Brain microvascular endothelial cell (primary cell): ENCODE measurements at regions not wholly inside any gene's neighbourhood (a gene's known extent, or its start where the extent isn't known, plus 50 kb on each side); places are given as distances from the start of the nearest gene placed in this dataset.
A peak's percentile ranks its signal among the peaks of the same experiment; 100 is the strongest.
"Not testable (repeated sequence)": the region's sequence is repeated elsewhere in the genome, so short reads cannot be mapped to it uniquely, and the experiment has no call there.

Experiments used
- DNase-seq: peaks from one replicate; pipeline ENCODE4 v3.0.0-alpha.2; 2020
- H3K27ac ChIP-seq: fragments of 250-450 bp; sonication (Bioruptor Pico); 2 replicates; pipeline ENCODE4 v1.5.1; 2020; ENCODE audit warnings: mild to moderate bottlenecking, moderate library complexity
- H3K27me3 ChIP-seq: fragments of 250-450 bp; sonication (Bioruptor Pico); replicated peaks from 2 replicates; pipeline ENCODE4 v1.5.1; 2020; ENCODE audit warnings: mild to moderate bottlenecking
- H3K36me3 ChIP-seq: fragments of 250-450 bp; sonication (Bioruptor Pico); replicated peaks from 2 replicates; pipeline ENCODE4 v1.5.1; 2020; ENCODE audit warnings: mild to moderate bottlenecking
- H3K4me3 ChIP-seq: 2 replicates; pipeline ENCODE4 v1.5.1; 2011; ENCODE audit warnings: low read depth, mild to moderate bottlenecking, control low read depth, low read length, moderate library complexity
- CTCF ChIP-seq: IDR thresholded peaks from 2 replicates; pipeline ENCODE4 v1.5.1; 2011; ENCODE audit warnings: low read depth, mild to moderate bottlenecking, moderate library complexity, low read length, control low read depth, inconsistent platforms; ENCODE audit errors: missing control alignments
- in situ Hi-C: cut with HindIII; loops from 2 replicates; pipeline ENCODE4 v1.10.0; 2017; ENCODE audit warnings: low sequenced_read_pairs, low pct_ligation_motif_present

GRCh38 chr3:3991598-3991997 lies 192.4 kb downstream of the LRRN1 start:
- Histone ChIP-seq H3K36me3 (no peaks in the 10 kb centered on the region), H3K27me3 (no peaks in the 10 kb centered on the region), H3K27ac (no peak overlapping the region), H3K4me3 (no peak overlapping the region)
- in situ Hi-C loops: no loop called here
- no peak for TF ChIP-seq CTCF
- no peak for DNase-seq

GRCh38 chr3:3992312-3992874 lies 193.2 kb downstream of the LRRN1 start:
- no peak for TF ChIP-seq CTCF
- H3K27me3 ChIP-seq: no peaks in the 10 kb centered on the region
- H3K4me3 ChIP-seq: no peak overlapping the region
- in situ Hi-C loops: no loop called here
- H3K36me3 ChIP-seq: no peaks in the 10 kb centered on the region
- DNase-seq: no peak
- H3K27ac ChIP-seq: no peak overlapping the region

- DNase-seq: peak; percentile 20
- Histone ChIP-seq H3K36me3 (no peaks in the 10 kb centered on the region), H3K4me3 (no peak overlapping the region), H3K27ac (no peak overlapping the region), H3K27me3 (no peaks in the 10 kb centered on the region)
- in situ Hi-C loops: no loop called here
- TF ChIP-seq CTCF: peak; percentile 25
Observed at GRCh38 chr3:3998140-3998922, 199.1 kb downstream of the LRRN1 start.

- H3K27ac ChIP-seq, DNase-seq, in situ Hi-C loops, H3K27me3 ChIP-seq, H3K36me3 ChIP-seq, H3K4me3 ChIP-seq: not testable (repeated sequence)
Observed at GRCh38 chr3:3999340-3999739, 200.1 kb downstream of the LRRN1 start.

GRCh38 chr3:4001976-4002375 lies 202.7 kb downstream of the LRRN1 start:
- in situ Hi-C loops: no loop called here
- no peak overlapping the region for H3K4me3 ChIP-seq
- no peak overlapping the region for H3K27ac ChIP-seq
- H3K36me3 ChIP-seq: no peaks in the 10 kb centered on the region
- no peak for TF ChIP-seq CTCF
- no peak for DNase-seq
- no peaks in the 10 kb centered on the region for H3K27me3 ChIP-seq

GRCh38 chr3:4006288-4006687 lies 207.1 kb downstream of the LRRN1 start:
- no peak overlapping the region for H3K4me3 ChIP-seq
- H3K27ac ChIP-seq: no peak overlapping the region
- no peak for DNase-seq
- TF ChIP-seq CTCF: no peak
- H3K27me3 ChIP-seq: no peaks in the 10 kb centered on the region
- H3K36me3 ChIP-seq: no peaks in the 10 kb centered on the region
- in situ Hi-C loops: no loop called here
